Kidney tubule cell (primary cell): ENCODE measurements at regions not wholly inside any gene's neighbourhood (a gene's known extent, or its start where the extent isn't known, plus 50 kb on each side); places are given as distances from the start of the nearest gene placed in this dataset.

ENCODE experiments used
- DNase-seq: peaks from one replicate; pipeline ENCODE4 v3.0.0-alpha.2; 2018; ENCODE audit warnings: low spot score

DNA sequence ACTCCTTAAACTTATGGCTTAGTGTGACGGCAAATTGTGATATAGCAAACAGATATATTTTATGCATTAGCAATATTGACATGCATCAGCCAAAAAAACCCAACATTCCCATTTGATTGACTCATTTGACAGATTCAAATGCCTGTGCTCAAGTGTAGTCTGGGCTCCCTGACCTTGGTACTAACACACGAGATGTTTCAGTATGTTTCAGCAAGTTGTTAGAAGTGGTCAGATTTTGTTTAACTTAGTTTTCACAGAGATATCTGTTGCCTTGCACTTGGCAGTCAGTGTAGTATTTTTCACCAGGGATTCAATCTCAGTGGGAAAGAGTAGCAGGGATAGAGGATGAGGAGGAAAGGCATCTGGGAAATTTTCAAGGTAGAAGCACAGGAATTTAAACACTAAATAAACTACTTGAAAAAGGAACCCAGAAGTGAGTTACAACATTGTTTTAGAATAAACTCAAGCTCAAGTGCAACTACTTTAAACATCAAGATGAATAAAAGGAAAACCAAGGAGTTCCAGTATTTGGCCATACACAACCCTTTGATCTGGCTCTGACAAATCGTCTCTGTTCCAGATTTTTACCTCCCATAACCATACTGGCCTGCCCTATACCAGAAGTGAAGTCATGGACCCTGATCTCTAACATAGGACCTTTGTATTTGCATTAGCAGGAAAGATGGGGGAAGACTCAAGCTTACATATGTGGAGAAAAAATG lies 56.5 kb upstream of the BLID start:
- no peak for DNase-seq

DNA sequence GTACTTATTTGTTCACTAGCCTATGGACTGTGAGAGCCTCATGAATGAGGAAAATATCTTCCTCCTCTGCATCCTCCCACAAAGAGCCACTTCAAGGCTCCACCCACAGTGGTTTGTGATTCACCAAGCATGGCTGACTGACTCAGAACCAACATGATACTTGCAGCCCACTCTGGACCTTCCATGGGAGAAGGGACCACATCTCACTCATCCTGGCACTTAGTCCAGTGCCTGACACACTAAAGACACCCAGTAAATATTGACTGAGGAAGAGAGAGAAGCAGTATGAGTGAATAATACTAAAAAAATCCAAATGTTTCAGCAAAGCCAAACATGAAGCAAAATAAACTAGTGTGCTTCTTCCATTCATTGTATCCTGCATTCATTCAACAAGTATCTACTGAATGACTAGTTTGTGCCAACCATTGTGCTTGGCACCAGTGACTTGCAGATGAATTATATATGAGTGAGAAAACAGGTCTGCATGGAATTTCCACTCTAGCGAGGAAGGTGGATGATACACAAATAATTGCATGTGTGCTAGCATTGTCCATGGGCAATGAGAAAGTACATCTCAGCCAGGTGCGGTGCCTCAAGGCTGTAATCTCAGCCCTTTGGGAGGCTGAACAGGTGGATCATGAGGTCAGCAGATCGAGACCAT lies 54.9 kb upstream of the BLID start:
- DNase-seq: peak; percentile 88

DNA sequence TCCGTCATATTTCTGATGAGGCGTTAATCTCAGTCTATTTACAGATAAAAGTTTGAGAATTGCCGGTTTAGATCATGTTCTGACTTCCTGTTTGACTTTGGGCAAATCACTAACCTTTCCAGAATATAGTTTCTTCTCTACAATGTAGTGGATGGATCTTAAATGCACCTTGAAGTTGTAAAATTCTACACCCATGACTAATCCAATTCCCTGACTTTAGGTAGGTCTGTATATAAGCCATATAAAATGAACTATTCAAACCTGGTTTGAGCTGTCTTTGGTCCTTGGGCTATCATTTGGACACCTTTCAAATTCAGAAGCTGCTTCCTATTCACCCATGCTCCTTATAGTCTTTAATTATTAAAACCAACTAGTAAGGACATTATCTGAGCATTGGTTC lies 52.2 kb upstream of the BLID start:
- DNase-seq: no peak

DNA sequence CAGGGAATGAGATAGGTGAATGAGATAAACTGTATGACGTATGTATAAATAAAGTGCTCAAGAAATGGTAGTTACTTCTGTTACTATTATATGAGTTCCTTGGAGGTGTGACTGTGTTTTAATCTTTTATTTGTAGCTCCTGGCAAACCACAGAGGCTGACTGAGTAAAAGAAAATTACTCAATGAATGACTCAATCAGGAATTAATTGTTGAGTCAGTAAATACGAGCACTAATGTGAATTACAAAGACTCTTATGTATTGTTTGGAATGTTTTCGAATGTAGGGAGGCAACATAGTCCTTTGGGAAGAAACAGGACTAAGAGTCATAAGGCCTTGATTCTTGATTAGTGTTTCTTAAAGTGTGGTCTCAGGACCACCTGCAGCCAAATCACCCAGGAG lies 51.1 kb upstream of the BLID start:
- DNase-seq: peak; percentile 87

DNA sequence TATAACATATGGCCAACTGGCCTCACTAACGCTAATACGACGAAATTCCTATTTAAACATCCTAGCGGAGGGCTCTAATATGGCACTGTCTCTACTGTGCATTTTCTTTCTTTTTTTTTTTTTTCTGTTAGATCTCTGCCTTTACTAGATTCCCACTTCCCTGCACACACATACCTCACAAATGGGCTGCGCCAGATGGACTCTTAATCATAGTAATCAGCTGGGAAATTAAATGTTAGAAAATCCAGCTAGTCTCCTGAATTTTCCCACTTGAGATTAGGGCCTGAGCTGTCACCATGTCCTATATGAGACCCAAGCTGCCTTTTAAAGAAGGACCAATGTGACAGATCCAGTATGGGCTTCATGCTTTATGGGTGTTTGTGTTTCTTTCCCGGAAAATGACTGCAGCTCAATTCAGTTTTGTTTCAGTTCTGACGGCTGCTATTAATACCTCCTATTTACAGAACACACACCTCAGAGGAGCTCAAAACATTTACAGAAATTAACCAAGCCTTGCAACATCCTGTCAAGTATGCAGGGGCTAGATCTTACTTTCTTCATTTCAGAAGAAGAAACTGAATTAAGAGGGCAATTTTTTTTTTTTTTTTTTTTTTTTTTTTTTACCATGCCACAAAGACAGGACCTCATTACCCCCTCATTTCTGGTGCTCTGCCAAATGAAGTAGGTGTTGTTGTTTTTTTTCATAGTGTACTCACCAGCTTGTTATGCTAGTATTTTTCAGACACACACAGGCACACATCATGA lies 49.8 kb upstream of the BLID start:
- no peak for DNase-seq
